ENCODE measurements at regions not wholly inside any gene's neighbourhood (a gene's known extent, or its start where the extent isn't known, plus 50 kb on each side); places are given as distances from the start of the nearest gene placed in this dataset.

- H3K4me3 ChIP-seq (ENCODE audit: low read length), result no peak overlapping the region
- no peak for DNase-seq (ENCODE audit: low read depth)
- no peak for TF ChIP-seq CTCF (IDR thresholded peaks at IDR 0.05; ENCODE audit: insufficient read depth, low read depth, low read length, missing control alignments)
Measured at GRCh38 chr17:70569128-70569527, 399.8 kb downstream of the KCNJ2 start.

- H3K4me3 ChIP-seq (ENCODE audit: low read length), result no peak overlapping the region
- DNase-seq (ENCODE audit: low read depth), result no peak
- TF ChIP-seq CTCF (IDR thresholded peaks at IDR 0.05; ENCODE audit: insufficient read depth, low read depth, low read length, missing control alignments), result no peak
Measured at GRCh38 chr17:70577456-70577855, 408.1 kb downstream of the KCNJ2 start.

GRCh38 chr17:70581459-70581858 lies 412.1 kb downstream of the KCNJ2 start:
- DNase-seq (ENCODE audit: low read depth), result no peak
- no peak for TF ChIP-seq CTCF (IDR thresholded peaks at IDR 0.05; ENCODE audit: insufficient read depth, low read depth, low read length, missing control alignments)
- H3K4me3 ChIP-seq (ENCODE audit: low read length), result no peak overlapping the region

- H3K4me3 ChIP-seq (ENCODE audit: low read length), result no peak overlapping the region
- no peak for TF ChIP-seq CTCF (IDR thresholded peaks at IDR 0.05; ENCODE audit: insufficient read depth, low read depth, low read length, missing control alignments)
- no peak for DNase-seq (ENCODE audit: low read depth)
Measured at GRCh38 chr17:70582777-70583176, 413.4 kb downstream of the KCNJ2 start.

- no peak for TF ChIP-seq CTCF (IDR thresholded peaks at IDR 0.05; ENCODE audit: insufficient read depth, low read depth, low read length, missing control alignments)
- DNase-seq (ENCODE audit: low read depth), result no peak
Measured at GRCh38 chr17:70584255-70584654, 414.9 kb downstream of the KCNJ2 start.

GRCh38 chr17:70588003-70588402 lies 418.7 kb downstream of the KCNJ2 start:
- peak; percentile 19 for DNase-seq (ENCODE audit: low read depth)
- TF ChIP-seq CTCF (IDR thresholded peaks at IDR 0.05; ENCODE audit: insufficient read depth, low read depth, low read length, missing control alignments), result no peak
- H3K4me3 ChIP-seq (ENCODE audit: low read length), result no peak overlapping the region

More at GRCh38 chr17:70584255-70584654, 414.9 kb downstream of the KCNJ2 start:
- no peak overlapping the region for H3K4me3 ChIP-seq (ENCODE audit: low read length)

GRCh38 chr17:70597774-70598173 lies 428.4 kb downstream of the KCNJ2 start:
- no peak overlapping the region for H3K4me3 ChIP-seq (ENCODE audit: low read length)
- peak; percentile 84 for DNase-seq (ENCODE audit: low read depth)
- TF ChIP-seq CTCF (IDR thresholded peaks at IDR 0.05; ENCODE audit: insufficient read depth, low read depth, low read length, missing control alignments), result no peak
